C4-2B (cell line): ENCODE measurements at regions not wholly inside any gene's neighbourhood (a gene's known extent, or its start where the extent isn't known, plus 50 kb on each side); places are given as distances from the start of the nearest gene placed in this dataset.

Source experiments
- H3K27ac ChIP-seq: fragments of 450-650 bp; 2 replicates; pipeline ENCODE4 v1.5.1; 2017
- ZFX ChIP-seq: fragments of 450-650 bp; IDR thresholded peaks from 2 replicates; pipeline ENCODE4 v1.6.1; 2017
- TF ChIP-seq, protein P1 (sequence below): fragments of 450-650 bp; conservative IDR thresholded peaks from 2 replicates; pipeline ENCODE4 v1.5.1; 2017; ENCODE audit warnings: mild to moderate bottlenecking

DNA sequence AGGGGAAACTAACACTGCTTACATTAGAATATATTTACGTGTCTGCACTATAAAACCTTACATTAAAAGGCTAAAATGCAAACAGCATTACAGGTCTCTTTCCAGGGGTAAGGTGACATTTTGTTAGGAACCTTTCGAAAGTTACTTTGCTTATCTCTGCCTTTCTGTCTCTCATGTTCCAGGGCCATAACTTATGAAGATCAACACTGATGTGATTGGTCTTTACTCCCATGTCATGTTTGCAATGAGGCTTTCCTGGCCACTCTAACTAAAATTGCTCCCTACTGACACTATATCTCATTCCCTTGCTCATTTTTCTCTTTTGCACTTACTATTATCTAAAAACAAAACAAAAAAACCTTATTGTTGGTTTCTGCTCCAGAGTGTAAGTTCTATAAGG lies 119.0 kb downstream of the JRKL start:
- H3K27ac ChIP-seq: no peak overlapping the region
- TF ChIP-seq ZFX: no peak
- TF ChIP-seq, protein P1, sequence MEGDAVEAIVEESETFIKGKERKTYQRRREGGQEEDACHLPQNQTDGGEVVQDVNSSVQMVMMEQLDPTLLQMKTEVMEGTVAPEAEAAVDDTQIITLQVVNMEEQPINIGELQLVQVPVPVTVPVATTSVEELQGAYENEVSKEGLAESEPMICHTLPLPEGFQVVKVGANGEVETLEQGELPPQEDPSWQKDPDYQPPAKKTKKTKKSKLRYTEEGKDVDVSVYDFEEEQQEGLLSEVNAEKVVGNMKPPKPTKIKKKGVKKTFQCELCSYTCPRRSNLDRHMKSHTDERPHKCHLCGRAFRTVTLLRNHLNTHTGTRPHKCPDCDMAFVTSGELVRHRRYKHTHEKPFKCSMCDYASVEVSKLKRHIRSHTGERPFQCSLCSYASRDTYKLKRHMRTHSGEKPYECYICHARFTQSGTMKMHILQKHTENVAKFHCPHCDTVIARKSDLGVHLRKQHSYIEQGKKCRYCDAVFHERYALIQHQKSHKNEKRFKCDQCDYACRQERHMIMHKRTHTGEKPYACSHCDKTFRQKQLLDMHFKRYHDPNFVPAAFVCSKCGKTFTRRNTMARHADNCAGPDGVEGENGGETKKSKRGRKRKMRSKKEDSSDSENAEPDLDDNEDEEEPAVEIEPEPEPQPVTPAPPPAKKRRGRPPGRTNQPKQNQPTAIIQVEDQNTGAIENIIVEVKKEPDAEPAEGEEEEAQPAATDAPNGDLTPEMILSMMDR: no peak

DNA sequence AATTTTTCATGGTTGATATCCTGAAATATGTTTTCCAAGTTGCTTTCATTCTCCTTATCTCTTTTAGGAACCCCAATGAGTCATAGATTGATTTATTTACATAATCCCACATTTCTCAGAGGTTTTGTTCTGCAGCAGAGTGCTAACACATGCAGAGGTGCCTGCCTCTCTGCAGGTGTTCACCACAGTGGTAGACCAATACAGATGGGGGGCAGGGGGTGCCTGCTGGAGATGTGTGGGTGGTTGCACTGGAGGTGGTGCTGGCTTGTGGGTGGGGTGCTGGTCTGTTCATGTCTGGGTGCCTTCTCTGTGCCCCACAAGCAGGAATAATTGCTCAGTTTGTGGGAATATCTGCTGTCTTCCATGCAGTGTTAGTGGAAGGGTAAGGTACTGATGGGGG lies 131.1 kb downstream of the JRKL start:
- TF ChIP-seq, protein P1: no peak
- TF ChIP-seq ZFX: no peak
- no peak overlapping the region for H3K27ac ChIP-seq

DNA sequence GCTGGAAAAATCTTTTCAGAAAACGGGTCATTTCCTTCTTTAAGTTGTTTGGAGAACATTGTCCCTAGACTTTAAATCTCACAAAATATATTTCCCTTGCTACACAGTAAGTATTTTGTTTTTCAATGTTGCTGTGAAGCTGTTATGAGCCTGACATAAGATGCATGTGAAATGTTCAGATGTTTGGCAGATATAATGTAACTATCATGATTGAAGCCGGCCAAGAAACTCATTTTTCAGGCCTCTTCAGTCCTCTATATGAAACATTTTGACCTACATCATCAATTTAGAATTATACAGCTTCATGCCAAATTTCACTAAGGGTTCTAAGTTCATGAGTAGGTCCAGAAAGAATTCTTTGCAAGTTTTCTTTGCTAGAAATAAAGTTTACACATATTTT lies 133.8 kb downstream of the JRKL start:
- TF ChIP-seq, protein P1: no peak
- TF ChIP-seq ZFX: no peak
- H3K27ac ChIP-seq: no peak overlapping the region

DNA sequence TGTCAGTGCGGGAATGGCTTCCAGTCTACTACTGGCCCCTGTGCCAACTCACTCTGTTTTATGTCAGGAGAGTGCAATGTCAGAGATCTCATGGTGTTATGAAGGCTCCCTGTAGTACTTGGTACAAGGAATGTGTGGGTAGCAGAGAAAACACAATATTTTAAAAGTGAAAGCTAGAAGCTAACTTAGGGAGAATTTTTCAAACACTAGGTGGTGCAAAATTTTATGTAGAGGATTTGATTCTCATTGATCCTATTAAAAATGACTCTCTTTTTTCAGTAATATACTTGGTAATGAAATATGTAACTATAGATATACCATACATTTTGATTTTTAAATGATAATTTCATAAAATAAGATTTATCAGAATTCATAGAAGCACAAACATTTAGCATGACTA lies 134.7 kb downstream of the JRKL start:
- no peak overlapping the region for H3K27ac ChIP-seq
- TF ChIP-seq, protein P1: peak; percentile 42
- TF ChIP-seq ZFX: no peak

DNA sequence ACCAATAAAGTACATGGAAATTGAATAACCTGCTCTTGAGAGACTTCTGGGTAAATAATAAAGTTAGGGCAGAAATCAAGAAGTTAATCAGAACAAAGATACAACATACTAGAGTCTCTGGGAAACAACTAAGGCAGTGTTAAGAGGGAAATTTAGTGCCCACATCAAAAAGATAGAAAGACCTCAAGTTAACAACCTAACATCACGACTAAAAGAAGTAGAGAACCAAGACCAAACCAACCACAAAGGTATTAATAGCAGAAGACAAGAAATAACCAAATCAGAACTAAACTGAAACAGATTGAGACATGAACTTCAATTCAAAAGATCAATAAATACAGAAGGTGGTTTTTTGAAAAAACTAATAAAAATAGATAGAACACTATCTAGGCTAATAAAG lies 140.7 kb downstream of the JRKL start:
- TF ChIP-seq, protein P1: no peak
- no peak for TF ChIP-seq ZFX
- H3K27ac ChIP-seq: no peak overlapping the region

DNA sequence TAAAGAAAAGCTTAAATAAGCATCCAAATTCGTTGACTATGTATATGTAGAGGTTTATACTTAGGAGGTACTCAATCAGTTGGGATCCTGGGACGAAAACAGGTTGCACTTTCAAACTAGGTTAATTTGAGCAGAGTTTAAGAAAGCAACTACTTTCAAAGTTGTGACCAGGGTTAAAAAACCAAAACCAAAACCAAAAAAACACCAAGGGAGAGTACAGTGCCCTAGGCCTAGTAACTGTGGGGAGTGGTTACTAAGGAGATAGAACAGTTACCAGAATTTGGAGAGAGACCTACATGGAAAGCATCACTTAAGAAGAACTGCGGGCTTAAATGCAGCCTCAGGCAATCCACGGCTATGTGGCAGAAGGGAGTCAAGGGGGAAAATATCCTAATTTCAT lies 148.3 kb downstream of the JRKL start:
- TF ChIP-seq, protein P1: no peak
- TF ChIP-seq ZFX: no peak
- H3K27ac ChIP-seq: no peak overlapping the region

DNA sequence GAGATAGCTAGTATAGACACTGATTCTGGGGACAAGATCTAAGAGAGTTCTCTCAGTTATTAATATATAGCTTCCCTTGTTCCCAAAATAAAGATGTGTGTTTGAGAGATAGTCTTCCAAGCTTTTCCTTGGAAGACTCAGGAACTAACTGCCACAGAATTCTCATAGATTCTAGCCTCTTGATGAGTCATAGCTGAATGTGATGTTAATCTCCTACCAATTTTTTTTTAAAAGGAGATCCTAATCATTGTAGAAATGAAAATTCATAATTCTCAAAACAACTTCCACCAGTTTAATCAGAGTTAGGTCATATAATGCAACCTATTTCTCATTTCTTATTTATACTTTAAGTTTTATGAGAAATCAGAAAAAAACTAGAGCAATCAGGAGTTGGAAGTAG lies 148.8 kb downstream of the JRKL start:
- H3K27ac ChIP-seq: no peak overlapping the region
- TF ChIP-seq, protein P1: no peak
- TF ChIP-seq ZFX: no peak
